SH-SY5Y (cell line): ENCODE measurements at regions not wholly inside any gene's neighbourhood (a gene's known extent, or its start where the extent isn't known, plus 50 kb on each side); places are given as distances from the start of the nearest gene placed in this dataset.

ENCODE experiments used
- GATA2 ChIP-seq: IDR thresholded peaks from 2 replicates; pipeline ENCODE4 v1.6.1; 2011; ENCODE audit warnings: mild to moderate bottlenecking, low read depth, low read length
- GATA3 ChIP-seq: IDR thresholded peaks from 2 replicates; pipeline ENCODE4 v1.6.1; 2011; ENCODE audit warnings: low read depth, mild to moderate bottlenecking, low read length, moderate library complexity

DNA sequence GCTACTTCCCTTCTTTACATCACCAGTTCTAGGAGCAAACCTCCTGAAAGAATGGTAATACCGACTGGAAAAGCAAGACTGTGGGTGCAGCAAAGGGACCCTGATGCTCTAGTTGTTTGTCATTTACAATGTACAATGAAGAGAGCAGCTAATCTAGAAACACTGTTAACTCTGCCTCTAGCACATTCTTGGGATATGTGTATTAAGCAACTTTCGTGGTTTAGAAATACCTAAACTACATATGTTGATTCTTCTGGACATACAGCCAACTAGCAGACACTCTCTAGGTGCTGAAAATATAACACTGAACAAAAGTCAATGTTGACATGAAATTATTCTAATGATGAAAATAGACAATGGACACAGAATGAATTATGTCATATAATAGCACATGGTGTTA is 440.3 kb upstream of the MC4R start:
- TF ChIP-seq GATA2 (no peak), GATA3 (no peak)
